AG08395 (cell line): ENCODE measurements at regions not wholly inside any gene's neighbourhood (a gene's known extent, or its start where the extent isn't known, plus 50 kb on each side); places are given as distances from the start of the nearest gene placed in this dataset.

Experiments used
- DNase-seq: peaks from one replicate; pipeline ENCODE4 v3.0.0; 2012; ENCODE audit warnings: mixed read lengths, low spot score

DNA sequence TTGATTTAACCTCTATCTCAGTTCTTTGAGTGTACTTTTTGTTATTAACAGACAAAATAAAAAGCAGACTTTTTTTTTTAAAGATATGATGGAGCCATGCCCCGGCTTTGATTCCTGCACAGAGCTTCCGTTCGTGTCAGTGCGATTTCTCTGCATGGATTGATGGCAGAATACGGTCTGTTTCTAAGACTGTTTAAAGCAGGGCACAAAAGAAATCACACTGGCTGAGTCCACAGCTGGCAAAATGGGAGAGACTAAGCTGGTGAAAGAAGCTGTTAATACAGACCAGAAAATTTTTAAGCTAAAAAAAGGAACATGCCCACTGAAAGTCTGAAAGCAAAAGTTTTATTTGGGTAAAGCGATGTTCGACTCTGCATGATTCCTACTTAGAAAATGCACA, 501.4 kb upstream of the WWC1 start:
- no peak for DNase-seq

DNA sequence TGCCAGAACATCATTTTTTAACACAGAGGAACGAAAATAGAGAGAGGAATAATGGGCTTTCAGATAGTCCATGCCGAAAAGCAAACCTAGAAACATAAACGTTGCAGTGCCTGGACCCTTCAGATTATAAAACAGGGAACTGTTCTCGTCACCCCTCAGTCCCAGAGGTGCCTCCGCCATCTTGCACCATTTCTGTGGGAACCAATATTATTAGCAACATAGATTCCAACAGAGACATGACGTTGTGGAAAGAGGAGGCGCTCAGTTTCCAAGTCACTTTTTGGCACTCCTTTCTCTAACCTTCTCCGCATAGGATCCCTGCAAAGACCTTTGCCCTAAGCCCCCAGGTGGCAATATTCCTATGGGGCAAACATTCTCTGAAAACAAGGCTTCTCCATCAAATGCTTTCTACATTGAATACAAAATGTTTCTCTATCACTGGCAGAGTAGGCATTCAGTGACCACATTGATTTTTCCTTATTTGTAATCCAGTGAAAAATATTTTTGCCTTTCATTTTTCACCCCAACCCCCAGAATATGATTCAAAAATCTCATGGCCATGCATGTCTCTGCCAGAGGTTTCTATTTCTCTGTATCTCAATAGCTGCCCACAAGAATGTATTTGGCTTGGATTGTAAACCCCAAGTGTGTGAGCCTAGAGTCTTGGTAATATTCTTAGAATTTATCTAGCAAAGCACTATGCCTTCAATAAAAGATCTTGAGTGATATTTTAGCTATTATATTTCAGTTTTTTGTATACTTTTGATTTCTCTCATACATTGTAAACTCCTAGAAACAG, 500.8 kb upstream of the WWC1 start:
- DNase-seq = peak; percentile 70

DNA sequence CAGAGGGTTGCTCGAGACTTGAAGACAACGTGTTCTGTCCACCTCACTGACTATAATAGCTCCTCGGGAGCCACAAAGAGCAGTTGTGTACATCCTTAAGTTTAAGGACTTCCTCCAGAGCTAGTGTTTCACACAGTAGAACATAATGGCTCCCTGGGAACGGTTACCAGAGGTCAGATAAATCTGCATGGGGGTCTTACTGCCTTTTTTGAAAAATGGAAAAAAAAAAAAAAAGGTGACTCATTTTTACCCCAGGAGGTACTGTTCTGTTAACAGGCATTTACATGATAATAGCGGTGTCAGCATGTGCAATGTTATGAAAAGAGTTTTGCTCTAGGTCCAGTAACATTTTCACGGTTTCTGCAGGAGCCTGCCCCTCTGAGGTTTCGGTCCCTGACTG, 498.9 kb upstream of the WWC1 start:
- DNase-seq = no peak

DNA sequence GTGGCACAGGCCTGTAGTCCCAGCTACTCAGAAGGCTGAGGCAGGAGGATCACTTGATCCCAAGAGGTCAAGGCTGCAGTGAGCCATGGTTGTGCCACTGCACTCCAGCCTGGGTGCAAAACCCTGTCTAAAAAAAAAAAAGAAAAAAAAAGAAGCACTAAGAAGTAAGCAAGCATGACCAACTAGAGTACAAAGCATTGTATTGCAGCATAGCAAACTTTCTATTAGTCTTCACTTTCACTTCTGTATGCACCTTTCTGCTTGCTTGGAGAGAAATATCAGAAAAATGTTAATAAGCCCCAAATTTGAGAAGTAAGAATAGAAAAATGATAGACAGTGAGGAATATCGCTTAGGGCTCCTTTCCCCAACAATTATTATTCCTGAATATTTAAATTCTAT, 497.7 kb upstream of the WWC1 start:
- DNase-seq = no peak

DNA sequence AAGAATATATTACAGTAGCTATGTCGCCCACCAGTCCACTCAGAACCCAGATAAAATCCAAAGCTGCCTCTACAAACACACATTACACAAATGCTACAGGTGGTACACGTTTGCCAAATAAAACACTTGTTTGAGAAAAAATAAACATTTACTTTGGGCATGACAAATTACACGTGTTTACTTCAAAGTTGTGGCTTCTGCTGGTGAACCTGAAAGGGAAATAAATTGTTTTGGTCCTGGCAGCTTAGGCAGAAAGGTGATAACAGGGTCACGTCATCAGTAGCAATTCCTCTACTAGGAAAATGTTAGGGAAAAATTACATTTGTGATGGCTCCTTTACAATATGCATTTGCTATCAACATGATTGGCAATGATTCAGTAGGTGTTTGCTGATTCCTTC, 497.3 kb upstream of the WWC1 start:
- DNase-seq = no peak

DNA sequence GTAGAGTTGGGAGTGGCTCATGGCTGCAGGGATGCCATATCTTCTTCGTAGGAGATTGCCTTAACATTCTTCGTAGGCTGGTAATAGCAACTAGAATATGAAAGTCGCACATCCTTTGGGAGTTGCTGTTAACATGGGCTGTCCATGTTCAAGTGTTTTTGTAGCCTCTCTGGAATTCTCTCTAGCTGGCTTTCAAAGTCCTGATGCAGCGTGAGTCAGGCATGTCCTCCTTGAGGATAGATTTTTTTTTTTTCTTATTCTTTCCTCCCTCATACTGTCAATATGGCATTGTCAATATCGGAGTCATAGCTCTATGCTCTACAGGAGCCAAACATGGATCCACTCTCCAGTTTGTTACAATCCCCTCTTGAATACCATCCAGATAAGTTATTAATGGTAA, 494.8 kb upstream of the WWC1 start:
- DNase-seq = no peak

DNA sequence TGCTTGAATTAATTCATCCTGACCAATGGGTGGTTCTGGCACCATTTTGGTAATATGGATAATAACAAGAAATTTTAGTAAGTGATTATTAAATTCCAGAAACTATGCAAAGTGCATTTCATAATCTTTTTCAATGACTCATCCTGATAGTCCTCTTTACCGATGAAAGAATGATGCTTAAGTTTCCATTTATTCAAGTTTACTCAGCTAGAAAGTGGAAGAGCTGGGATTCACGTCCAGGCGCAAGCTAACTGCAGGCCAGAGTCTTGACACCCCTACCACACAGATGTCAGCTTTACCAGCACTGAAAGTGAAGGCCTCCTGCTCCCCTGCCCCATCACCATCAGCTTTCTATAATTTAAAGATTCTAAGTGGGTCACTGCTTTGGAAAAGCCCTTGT, 493.5 kb upstream of the WWC1 start:
- DNase-seq = no peak

DNA sequence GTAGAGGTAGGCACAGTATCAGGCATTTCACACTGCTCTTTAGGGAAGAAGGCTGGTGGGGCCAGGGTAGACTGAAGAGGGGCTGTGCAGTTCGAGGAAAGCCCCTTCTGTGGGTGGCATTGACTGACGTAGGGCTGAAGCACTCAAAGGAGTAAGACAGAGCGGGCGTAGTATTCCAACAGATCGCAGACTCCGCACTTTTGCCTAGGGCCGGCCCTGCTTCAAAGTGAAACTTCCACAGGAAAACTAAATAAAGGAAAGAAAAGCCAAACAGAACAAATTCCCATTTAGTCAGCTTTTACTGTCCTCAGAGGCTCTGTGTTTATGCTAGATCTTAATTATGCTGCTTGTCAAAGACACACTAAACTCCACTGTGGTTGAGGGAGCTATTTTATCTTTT, 493.0 kb upstream of the WWC1 start:
- no peak for DNase-seq

DNA sequence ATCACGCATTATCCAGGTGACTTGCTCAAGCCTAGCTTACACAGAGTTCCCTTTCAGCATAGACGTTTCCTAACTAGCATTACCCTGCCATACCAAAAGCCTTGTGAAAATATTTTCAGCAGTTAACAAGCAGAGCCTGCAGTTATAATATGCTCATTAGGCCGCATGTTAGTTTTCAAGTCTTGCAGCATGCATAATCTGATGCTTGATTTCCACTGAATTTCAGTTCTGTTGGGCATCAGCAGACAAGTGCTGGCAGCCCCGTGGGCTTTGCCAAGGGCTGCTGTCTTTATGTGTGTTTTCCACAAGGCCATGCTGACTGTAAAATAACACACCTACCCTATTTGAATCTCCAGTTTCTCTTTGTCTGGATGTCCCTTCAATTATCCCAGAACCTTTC, 491.0 kb upstream of the WWC1 start:
- no peak for DNase-seq

DNA sequence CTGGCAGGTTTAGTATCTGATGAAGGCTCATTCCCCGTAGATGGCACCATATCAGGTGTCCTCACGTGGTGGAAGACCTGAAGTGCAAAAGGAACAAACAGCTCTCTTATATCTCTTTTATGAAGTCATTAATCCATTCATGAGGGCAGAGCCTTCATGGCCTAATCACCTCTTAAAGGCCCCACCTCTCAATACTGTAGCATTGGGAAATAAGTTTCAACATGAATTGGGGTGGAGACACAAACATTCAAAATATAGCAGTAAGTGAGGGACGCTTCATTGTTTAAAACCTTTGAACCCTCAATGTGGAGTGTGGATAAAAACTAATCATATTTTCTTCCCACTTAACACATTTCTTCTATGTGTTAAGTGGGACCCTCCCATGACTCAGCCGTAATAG, 489.4 kb upstream of the WWC1 start:
- DNase-seq = no peak

DNA sequence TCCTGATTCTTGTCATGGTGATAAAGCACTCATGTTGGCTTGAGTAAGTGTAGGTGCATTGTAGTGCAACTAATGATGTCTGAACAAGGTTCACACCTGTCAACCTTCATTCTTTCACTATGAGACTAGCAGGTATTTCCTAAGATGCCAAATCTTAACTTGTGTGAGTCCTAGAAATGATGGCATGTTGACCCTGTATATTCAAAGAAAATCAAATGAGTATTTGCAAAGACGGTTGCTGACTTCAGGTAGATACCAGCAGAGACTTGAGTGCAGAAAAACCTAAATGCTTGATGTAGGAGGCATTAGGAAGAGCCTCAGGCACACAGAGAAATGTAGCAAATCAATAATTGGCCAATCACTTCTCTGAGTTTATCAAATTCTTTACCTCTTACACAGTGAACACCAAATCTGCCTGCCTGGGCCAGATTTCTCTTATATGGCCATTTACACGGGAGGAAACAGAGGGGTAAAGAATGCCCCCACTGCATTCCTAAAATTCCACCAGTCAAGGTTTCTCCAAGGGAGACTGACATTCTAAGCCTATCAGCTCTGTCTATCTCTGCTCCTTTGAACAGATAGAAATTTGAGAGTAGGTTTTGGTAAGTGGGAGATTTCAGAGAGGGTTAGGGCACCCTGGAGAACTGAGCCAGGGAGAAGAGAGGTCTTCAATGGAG, 488.6 kb upstream of the WWC1 start:
- no peak for DNase-seq

DNA sequence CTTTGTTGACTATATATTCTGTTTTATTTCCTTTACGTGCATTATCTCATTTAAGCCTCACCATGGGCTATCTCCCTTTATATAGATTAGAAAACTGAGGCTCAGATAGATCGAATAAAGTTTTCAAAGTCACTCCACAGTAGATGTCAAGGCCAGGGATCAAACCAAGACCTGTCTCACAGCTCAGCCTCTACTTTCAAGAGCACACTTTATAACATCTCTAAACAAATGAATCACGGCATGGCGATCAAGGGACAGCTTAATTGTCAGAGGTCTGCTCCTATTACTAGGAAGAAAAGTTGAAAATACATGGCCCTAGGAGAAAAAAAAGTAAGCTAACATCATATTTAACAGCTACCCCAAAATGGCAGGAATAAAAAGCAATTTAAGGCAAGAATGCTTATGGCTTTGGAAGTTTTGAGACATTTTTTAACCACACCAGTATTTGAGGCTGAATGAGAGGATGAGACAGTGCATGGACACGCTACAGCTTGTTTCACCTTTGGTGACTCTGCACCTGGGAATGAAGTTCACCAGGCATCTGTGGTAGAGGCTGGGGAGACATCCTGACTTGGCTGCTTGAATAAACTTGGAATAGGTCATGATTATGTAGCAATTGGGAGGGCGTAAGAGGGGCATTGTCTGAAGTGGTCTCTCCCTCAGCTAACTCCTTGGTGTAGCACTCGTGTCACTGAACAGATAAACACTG, 486.8 kb upstream of the WWC1 start:
- DNase-seq = no peak

DNA sequence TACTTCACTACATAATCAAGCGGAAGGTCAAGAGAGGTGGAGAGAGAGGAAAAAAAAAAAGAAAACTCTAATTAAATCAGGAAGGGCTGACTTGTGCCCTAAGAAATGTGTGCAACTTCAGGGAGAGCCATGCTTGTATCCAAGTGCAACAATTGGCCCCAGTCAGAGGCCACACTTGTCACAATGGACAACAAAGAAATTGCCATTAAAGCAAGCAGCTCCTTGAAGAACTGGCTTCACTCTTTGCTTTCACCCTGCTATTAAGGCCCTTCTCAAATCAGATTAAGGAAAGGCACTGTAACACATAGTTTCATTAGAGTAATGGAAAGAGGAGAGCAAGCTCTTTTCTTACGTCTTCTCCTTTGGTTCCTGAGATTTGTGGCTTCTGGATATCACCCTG, 480.9 kb upstream of the WWC1 start:
- DNase-seq = no peak

DNA sequence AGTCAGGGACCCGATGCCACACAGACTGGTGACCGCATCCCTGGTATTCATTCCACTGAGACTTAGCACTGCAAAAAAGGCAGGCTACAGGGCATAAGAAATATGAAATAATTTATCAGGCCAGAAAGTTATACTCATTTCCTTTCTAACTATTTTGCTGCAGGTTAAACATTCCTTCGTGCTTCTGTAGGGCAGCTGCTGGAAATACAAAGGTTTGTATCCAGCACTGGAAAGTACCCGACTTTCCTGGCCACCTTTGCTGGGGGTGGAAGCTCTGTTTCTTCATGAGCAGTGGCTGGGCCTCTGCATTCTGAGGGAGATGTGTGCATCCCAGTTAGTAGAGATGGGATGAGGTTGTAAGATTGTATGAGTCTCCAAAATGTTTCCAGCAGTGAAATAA, 478.6 kb upstream of the WWC1 start:
- DNase-seq = no peak

DNA sequence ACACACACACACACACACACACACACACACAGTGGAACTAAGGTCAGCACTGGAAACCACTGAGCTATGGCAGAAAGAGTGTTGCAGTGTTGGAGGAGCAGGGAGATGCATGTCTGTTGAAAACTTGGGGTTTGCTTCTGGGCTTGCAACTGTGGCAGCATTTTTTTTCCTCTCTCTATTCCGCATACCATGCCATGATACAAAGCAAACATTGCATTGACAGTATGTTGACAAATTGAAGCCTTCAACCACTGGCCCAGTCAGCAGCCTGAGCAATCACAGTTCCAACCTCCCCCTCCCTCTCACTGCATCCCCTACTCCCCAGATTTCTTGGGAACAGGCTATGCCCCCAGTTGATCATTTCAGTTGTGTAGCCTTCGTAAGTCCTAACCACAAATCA, 478.1 kb upstream of the WWC1 start:
- no peak for DNase-seq

DNA sequence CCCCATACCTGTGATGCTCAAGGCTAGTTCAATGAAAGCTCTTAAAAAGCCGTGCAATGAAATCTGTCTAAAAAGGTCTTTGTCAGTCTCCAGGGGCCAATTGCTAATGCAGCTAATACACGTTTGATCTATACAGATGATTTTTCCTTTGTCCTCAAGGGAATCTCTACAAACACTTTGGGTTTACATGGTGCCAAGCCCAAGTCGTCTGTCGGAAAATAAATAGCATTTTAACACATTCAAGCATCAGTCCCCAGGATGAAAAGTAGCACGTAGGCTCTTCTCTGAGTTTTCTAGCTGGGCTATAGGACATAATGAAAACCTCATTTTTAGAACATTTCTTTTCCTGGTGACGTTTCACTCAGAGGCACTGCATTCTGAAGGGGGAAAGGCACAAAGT, 477.4 kb upstream of the WWC1 start:
- DNase-seq = no peak

DNA sequence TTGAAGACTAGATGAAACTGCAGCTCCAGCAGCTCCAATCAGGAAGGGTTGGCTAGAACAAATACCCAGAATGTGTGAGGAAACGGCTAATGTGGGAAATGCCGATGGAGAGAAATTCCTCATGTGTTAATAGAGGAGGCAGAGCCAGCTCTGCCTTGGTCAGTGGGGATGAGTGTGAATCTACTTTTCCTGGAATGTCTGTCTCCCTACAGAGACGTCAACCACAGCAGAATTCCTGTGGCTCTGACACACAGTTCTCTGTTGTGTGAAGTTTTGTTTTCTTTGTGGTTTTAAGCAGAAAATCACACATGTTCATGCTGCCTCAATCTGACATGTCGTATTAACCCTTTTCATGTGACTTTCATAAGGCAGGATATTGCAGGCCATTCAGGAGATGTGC, 476.6 kb upstream of the WWC1 start:
- DNase-seq = peak; percentile 95

DNA sequence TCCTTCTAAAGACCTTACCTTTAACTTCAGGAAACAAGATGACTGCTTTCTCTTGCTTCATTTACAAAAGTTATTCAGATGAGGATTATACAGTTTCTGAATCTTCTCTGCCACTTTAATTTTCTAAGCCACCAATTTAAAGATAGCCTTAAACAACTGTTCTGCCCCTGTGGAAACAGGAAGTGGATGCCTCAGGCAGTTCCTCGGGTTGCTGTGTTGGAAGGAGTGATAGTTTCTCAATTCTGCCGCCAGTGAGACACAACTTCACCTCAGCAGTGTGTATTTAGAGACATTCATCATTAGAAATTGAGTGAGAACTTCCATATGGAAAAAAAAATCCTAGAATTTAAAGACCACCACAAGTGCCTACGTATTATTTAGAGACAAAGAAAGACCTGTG, 475.1 kb upstream of the WWC1 start:
- peak; percentile 29 for DNase-seq

DNA sequence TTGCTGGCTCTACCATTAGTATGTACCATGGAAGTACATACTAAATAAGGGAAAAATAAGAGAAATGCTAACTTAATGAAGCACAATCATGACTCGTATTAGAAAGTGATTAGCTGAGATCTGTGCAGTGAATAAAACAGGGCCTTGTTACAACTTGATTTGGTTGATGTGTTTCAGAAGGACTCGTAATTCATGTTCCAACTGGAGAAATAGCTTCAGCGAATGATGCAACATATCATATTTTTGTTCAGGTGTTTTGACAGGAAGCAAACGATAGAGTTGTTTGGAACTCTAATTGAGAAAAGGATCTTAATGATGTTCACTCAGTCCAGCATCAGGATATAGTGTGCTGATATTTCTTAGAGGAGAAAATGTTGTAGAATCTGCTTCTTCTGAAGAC, 474.6 kb upstream of the WWC1 start:
- no peak for DNase-seq

DNA sequence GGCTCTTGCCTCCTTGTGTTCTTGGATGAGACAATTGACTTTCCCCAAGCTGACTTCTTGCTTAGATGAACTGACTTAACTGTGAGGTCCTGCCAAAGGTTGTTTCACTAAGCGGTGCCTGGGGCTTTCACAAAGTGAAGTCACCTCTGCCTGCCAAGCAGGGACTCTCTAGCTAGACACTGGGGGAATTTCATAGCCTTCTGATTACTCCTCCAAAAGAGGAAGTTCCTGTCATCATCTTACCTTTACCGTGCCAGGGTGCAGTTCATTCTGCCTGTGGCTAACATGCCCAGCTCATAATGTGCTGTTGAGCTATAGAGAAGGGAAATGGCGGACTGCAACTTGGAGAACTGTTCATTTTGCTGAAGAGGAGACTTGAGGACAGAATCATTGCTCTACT, 472.0 kb upstream of the WWC1 start:
- no peak for DNase-seq

DNA sequence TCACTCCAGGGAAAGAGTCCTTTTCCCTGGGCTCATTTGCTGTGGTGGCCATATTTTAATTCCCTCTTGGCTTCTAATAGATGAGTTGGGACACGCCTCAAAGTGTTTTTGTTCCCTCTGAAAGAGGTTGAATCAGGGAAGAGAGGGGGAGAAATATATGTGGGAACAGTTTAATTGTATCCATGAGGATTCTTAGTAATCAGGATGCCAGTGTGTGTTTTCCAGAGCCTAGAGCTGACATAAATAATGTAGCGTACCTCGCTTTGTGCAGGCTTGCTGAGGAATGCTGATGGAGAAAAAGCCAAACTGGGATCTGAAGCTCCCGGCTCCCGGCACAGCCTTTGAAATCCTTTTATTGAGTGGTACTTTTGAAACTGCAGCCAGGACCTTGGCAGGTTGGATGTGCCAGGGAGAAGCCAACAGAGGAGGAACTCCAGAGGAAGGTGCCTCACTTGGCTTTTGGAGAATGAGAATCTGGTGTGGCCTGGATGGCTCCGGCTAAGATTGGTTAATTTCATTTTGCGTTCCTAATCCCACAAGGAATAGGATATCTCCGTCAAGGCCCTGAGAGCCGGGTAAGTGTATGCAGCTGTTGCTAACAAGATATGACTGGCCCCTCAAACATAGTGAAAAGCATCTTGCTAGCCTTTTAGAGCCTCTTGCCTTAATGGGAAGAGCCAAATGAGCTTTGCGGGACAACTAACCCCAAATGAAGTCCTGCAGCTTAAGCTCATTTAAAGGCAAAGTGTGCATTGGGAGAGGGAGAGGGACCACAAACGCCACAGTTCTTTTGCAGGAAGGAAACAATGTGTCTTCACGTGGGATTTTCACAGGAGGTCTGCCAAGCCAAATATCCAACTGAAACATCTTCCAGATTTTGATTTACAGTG, 471.1 kb upstream of the WWC1 start:
- DNase-seq = no peak

DNA sequence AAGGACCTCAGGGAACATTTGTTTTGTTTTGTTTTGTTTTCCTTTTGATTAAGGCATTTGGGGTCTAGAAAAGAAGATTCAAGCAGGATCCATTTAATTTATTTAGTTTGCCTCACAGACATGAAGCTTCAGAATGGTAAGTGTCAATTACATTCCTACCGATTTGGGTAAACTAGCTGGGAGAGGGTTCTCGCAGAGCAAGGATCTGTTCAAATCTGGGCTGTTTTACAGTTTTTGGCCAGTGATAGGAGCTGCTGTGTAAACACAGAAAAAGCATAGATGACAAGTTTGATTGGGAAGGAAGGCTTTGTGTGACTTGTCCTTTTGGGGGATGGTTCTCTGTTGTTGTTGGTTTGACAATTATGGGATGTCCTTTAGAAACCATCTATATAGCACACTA, 470.3 kb upstream of the WWC1 start:
- DNase-seq = peak; percentile 9
